Stimulated activated CD4-positive, alpha-beta T cell treated with anti-CD3 and anti-CD28 coated beads, Interleukin-12 subunit alpha, Interleukin-12 subunit beta, amount 100 ng/mL, for 48 hours (primary cell): ENCODE measurements at regions not wholly inside any gene's neighbourhood (a gene's known extent, or its start where the extent isn't known, plus 50 kb on each side); places are given as distances from the start of the nearest gene placed in this dataset.
"Not testable (repeated sequence)": the region's sequence is repeated elsewhere in the genome, so short reads cannot be mapped to it uniquely, and the experiment has no call there.

ENCODE experiments used
- DNase-seq, 3 donors: peaks; one replicate each; pipeline ENCODE4 v3.0.0-alpha.2; 2020; ENCODE audit warnings: low read depth in 2 of 3, low spot score in 1 of 3

- no peak for DNase-seq
Observed at GRCh38 chr11:42273977-42274376, 814.5 kb upstream of the LRRC4C start.

- DNase-seq: no peak
Observed at GRCh38 chr11:42296910-42297309, 837.5 kb upstream of the LRRC4C start.

GRCh38 chr11:42299780-42300179 lies 840.3 kb upstream of the LRRC4C start:
- no peak for DNase-seq

GRCh38 chr11:42301777-42302176 lies 842.3 kb upstream of the LRRC4C start:
- DNase-seq: no peak

- no peak for DNase-seq
Observed at GRCh38 chr11:42311514-42311913, 852.1 kb upstream of the LRRC4C start.

GRCh38 chr11:42311944-42312343 lies 852.5 kb upstream of the LRRC4C start:
- no peak for DNase-seq

GRCh38 chr11:42315267-42315666 lies 855.8 kb upstream of the LRRC4C start:
- DNase-seq: no peak

- no peak for DNase-seq
Observed at GRCh38 chr11:42315846-42316245, 856.4 kb upstream of the LRRC4C start.

GRCh38 chr11:42319921-42320320 lies 860.5 kb upstream of the LRRC4C start:
- no peak for DNase-seq

- DNase-seq: no peak
Observed at GRCh38 chr11:42329929-42330565, 870.6 kb upstream of the LRRC4C start.

- DNase-seq: no peak
Observed at GRCh38 chr11:42337786-42338455, 878.5 kb upstream of the LRRC4C start.

- no peak for DNase-seq
Observed at GRCh38 chr11:42344204-42344792, 884.8 kb upstream of the LRRC4C start.

- DNase-seq: no peak
Observed at GRCh38 chr11:42345933-42346332, 886.5 kb upstream of the LRRC4C start.

- no peak for DNase-seq
Observed at GRCh38 chr11:42363701-42364100, 904.2 kb upstream of the LRRC4C start.

GRCh38 chr11:42390116-42390515 lies 921.7 kb upstream of the API5 start:
- no peak for DNase-seq

- no peak for DNase-seq
Observed at GRCh38 chr11:42397483-42397882, 914.3 kb upstream of the API5 start.

GRCh38 chr11:42407341-42407740 lies 904.5 kb upstream of the API5 start:
- DNase-seq: no peak

- no peak for DNase-seq
Observed at GRCh38 chr11:42410251-42410955, 901.4 kb upstream of the API5 start.

GRCh38 chr11:42412590-42412989 lies 899.2 kb upstream of the API5 start:
- DNase-seq: no peak

GRCh38 chr11:42417691-42418090 lies 894.1 kb upstream of the API5 start:
- no peak for DNase-seq

- no peak for DNase-seq
Observed at GRCh38 chr11:42422090-42422489, 889.7 kb upstream of the API5 start.

- DNase-seq: not testable (repeated sequence)
Observed at GRCh38 chr11:42434911-42435310, 876.9 kb upstream of the API5 start.
